Activated naive CD8-positive, alpha-beta T cell treated with anti-CD3 and anti-CD28 coated beads, Interleukin-2, amount 10 ng/mL, durations not matched to agents 7 days and 5 days (primary cell): ENCODE measurements at regions not wholly inside any gene's neighbourhood (a gene's known extent, or its start where the extent isn't known, plus 50 kb on each side); places are given as distances from the start of the nearest gene placed in this dataset.

Source experiments
- ATAC-seq: fragments of 150-1000 bp; cut with Tn5 transposase; one replicate; pipeline ENCODE4 v1.10.0; 2021; ENCODE audit warnings: low read depth, moderate library complexity
- POLR2A ChIA-PET: fragments of 350-600 bp; sonication (Branson Sonifier 250); formaldehyde crosslinking; loops from one replicate; lab custom pipeline; 2021; ENCODE audit warnings: antibody characterized with exemption; lab: Charles Lee
- DNase-seq: peaks from one replicate; pipeline ENCODE4 v3.0.0; 2021
- H3K27ac Mint-ChIP-seq: one replicate; pipeline ENCODE4 v1.8.0; 2022; ENCODE audit warnings: mild to moderate bottlenecking, mixed read lengths
- H3K27me3 Mint-ChIP-seq: one replicate; pipeline ENCODE4 v1.8.0; 2022; ENCODE audit warnings: mild to moderate bottlenecking, moderate library complexity, mixed read lengths
- H3K36me3 Mint-ChIP-seq: one replicate; pipeline ENCODE4 v1.8.0; 2021; ENCODE audit warnings: mild to moderate bottlenecking, mixed read lengths
- H3K4me1 Mint-ChIP-seq: one replicate; pipeline ENCODE4 v1.8.0; 2021; ENCODE audit warnings: mixed read lengths
- H3K4me3 Mint-ChIP-seq: one replicate; pipeline ENCODE4 v1.8.0; 2022; ENCODE audit warnings: mild to moderate bottlenecking, moderate library complexity, mixed read lengths
- H3K9me3 Mint-ChIP-seq: one replicate; pipeline ENCODE4 v1.8.0; 2021; ENCODE audit warnings: mixed read lengths

- POLR2A ChIA-PET = no interaction called here
- Mint-ChIP-seq H3K4me1 (no peaks in the 10 kb centered on the region), H3K9me3 (no peaks in the 10 kb centered on the region)
Observed at GRCh38 chr18:42611134-42611533, 504.4 kb downstream of the RIT2 start.

GRCh38 chr18:42614619-42615293 lies 500.7 kb downstream of the RIT2 start:
- no peaks in the 10 kb centered on the region for H3K27me3 Mint-ChIP-seq
- H3K27ac Mint-ChIP-seq = no peak overlapping the region
- no peak overlapping the region for H3K4me3 Mint-ChIP-seq
- no peak for DNase-seq
- H3K4me1 Mint-ChIP-seq = no peaks in the 10 kb centered on the region
- POLR2A ChIA-PET = no interaction called here
- no peaks in the 10 kb centered on the region for H3K36me3 Mint-ChIP-seq
- ATAC-seq = no peak
- H3K9me3 Mint-ChIP-seq = no peaks in the 10 kb centered on the region

More at GRCh38 chr18:42611134-42611533, 504.4 kb downstream of the RIT2 start:
- Mint-ChIP-seq H3K36me3 (no peaks in the 10 kb centered on the region), H3K27ac (no peak overlapping the region), H3K27me3 (no peaks in the 10 kb centered on the region), H3K4me3 (no peak overlapping the region)
- DNase-seq (no peak), ATAC-seq (no peak)

GRCh38 chr18:42617221-42617620 lies 498.3 kb downstream of the RIT2 start:
- POLR2A ChIA-PET = no interaction called here
- Mint-ChIP-seq H3K4me1 (no peaks in the 10 kb centered on the region), H3K27ac (no peak overlapping the region), H3K27me3 (no peaks in the 10 kb centered on the region), H3K4me3 (no peak overlapping the region), H3K9me3 (no peaks in the 10 kb centered on the region), H3K36me3 (no peaks in the 10 kb centered on the region)
- ATAC-seq (no peak), DNase-seq (no peak)

- no peaks in the 10 kb centered on the region for H3K27me3 Mint-ChIP-seq
- POLR2A ChIA-PET = no interaction called here
- no peak for DNase-seq
Observed at GRCh38 chr18:42619771-42620170, 495.7 kb downstream of the RIT2 start.

GRCh38 chr18:42620657-42621056 lies 494.8 kb downstream of the RIT2 start:
- H3K9me3 Mint-ChIP-seq = peaks cover 5% of the 10 kb centered on the region
- H3K4me1 Mint-ChIP-seq = no peaks in the 10 kb centered on the region
- H3K4me3 Mint-ChIP-seq = no peak overlapping the region
- ATAC-seq = no peak
- no peaks in the 10 kb centered on the region for H3K27me3 Mint-ChIP-seq
- no peaks in the 10 kb centered on the region for H3K36me3 Mint-ChIP-seq
- POLR2A ChIA-PET = no interaction called here
- DNase-seq = no peak
- H3K27ac Mint-ChIP-seq = no peak overlapping the region

More at GRCh38 chr18:42619771-42620170, 495.7 kb downstream of the RIT2 start:
- Mint-ChIP-seq H3K4me3 (no peak overlapping the region), H3K36me3 (no peaks in the 10 kb centered on the region), H3K9me3 (peaks cover 3% of the 10 kb centered on the region), H3K4me1 (no peaks in the 10 kb centered on the region), H3K27ac (no peak overlapping the region)
- no peak for ATAC-seq

GRCh38 chr18:42623935-42624334 lies 491.6 kb downstream of the RIT2 start:
- ATAC-seq = no peak
- no peak for DNase-seq
- POLR2A ChIA-PET = no interaction called here
- no peak overlapping the region for H3K27ac Mint-ChIP-seq
- no peaks in the 10 kb centered on the region for H3K4me1 Mint-ChIP-seq
- no peak overlapping the region for H3K4me3 Mint-ChIP-seq
- H3K9me3 Mint-ChIP-seq = peaks cover 5% of the 10 kb centered on the region
- no peaks in the 10 kb centered on the region for H3K36me3 Mint-ChIP-seq
- H3K27me3 Mint-ChIP-seq = no peaks in the 10 kb centered on the region

GRCh38 chr18:42632801-42633200 lies 482.7 kb downstream of the RIT2 start:
- POLR2A ChIA-PET = no interaction called here
- Mint-ChIP-seq H3K36me3 (no peaks in the 10 kb centered on the region), H3K4me1 (no peaks in the 10 kb centered on the region), H3K27ac (no peak overlapping the region), H3K4me3 (no peak overlapping the region), H3K9me3 (peaks cover 2% of the 10 kb centered on the region), H3K27me3 (no peaks in the 10 kb centered on the region)
- no peak for DNase-seq
- no peak for ATAC-seq

GRCh38 chr18:42635378-42636048 lies 480.0 kb downstream of the RIT2 start:
- POLR2A ChIA-PET = no interaction called here
- no peak overlapping the region for H3K27ac Mint-ChIP-seq
- H3K9me3 Mint-ChIP-seq = peaks cover 2% of the 10 kb centered on the region
- no peak overlapping the region for H3K4me3 Mint-ChIP-seq
- no peaks in the 10 kb centered on the region for H3K4me1 Mint-ChIP-seq
- ATAC-seq (no peak), DNase-seq (no peak)
- H3K36me3 Mint-ChIP-seq = no peaks in the 10 kb centered on the region
- no peaks in the 10 kb centered on the region for H3K27me3 Mint-ChIP-seq

- no peak overlapping the region for H3K4me3 Mint-ChIP-seq
- H3K27me3 Mint-ChIP-seq = no peaks in the 10 kb centered on the region
- peaks cover 3% of the 10 kb centered on the region for H3K9me3 Mint-ChIP-seq
- DNase-seq (no peak), ATAC-seq (no peak)
- H3K4me1 Mint-ChIP-seq = no peaks in the 10 kb centered on the region
- no peak overlapping the region for H3K27ac Mint-ChIP-seq
- POLR2A ChIA-PET = no interaction called here
- no peaks in the 10 kb centered on the region for H3K36me3 Mint-ChIP-seq
Observed at GRCh38 chr18:42636309-42636708, 479.2 kb downstream of the RIT2 start.

GRCh38 chr18:42640160-42640559 lies 475.3 kb downstream of the RIT2 start:
- Mint-ChIP-seq H3K4me3 (no peak overlapping the region), H3K27me3 (no peaks in the 10 kb centered on the region), H3K36me3 (no peaks in the 10 kb centered on the region), H3K4me1 (no peaks in the 10 kb centered on the region), H3K27ac (no peak overlapping the region), H3K9me3 (peaks cover 3% of the 10 kb centered on the region)
- POLR2A ChIA-PET = no interaction called here
- ATAC-seq (no peak), DNase-seq (no peak)

- Mint-ChIP-seq H3K27ac (no peak overlapping the region), H3K27me3 (no peaks in the 10 kb centered on the region), H3K4me1 (no peaks in the 10 kb centered on the region), H3K36me3 (no peaks in the 10 kb centered on the region), H3K9me3 (peaks cover 3% of the 10 kb centered on the region), H3K4me3 (no peak overlapping the region)
- DNase-seq = no peak
- POLR2A ChIA-PET = no interaction called here
- ATAC-seq = no peak
Observed at GRCh38 chr18:42641996-42642395, 473.5 kb downstream of the RIT2 start.

GRCh38 chr18:42644729-42645131 lies 470.8 kb downstream of the RIT2 start:
- no peak for DNase-seq
- H3K27me3 Mint-ChIP-seq = no peaks in the 10 kb centered on the region
- no peaks in the 10 kb centered on the region for H3K4me1 Mint-ChIP-seq
- no peak overlapping the region for H3K27ac Mint-ChIP-seq
- no peak for ATAC-seq
- H3K9me3 Mint-ChIP-seq = peaks cover 2% of the 10 kb centered on the region
- POLR2A ChIA-PET = no interaction called here
- H3K36me3 Mint-ChIP-seq = no peaks in the 10 kb centered on the region
- H3K4me3 Mint-ChIP-seq = no peak overlapping the region

GRCh38 chr18:42649331-42650035 lies 466.0 kb downstream of the RIT2 start:
- POLR2A ChIA-PET = no interaction called here
- no peaks in the 10 kb centered on the region for H3K27me3 Mint-ChIP-seq
- no peaks in the 10 kb centered on the region for H3K4me1 Mint-ChIP-seq
- H3K9me3 Mint-ChIP-seq = peaks cover 4% of the 10 kb centered on the region
- no peaks in the 10 kb centered on the region for H3K36me3 Mint-ChIP-seq
- DNase-seq = no peak
- no peak for ATAC-seq
- H3K4me3 Mint-ChIP-seq = no peak overlapping the region
- no peak overlapping the region for H3K27ac Mint-ChIP-seq

GRCh38 chr18:42654556-42654955 lies 460.9 kb downstream of the RIT2 start:
- DNase-seq (no peak), ATAC-seq (no peak)
- POLR2A ChIA-PET = no interaction called here
- Mint-ChIP-seq H3K4me3 (no peak overlapping the region), H3K27ac (no peak overlapping the region), H3K4me1 (no peaks in the 10 kb centered on the region), H3K27me3 (no peaks in the 10 kb centered on the region), H3K9me3 (peaks cover 4% of the 10 kb centered on the region), H3K36me3 (no peaks in the 10 kb centered on the region)
